ENCODE measurements at regions not wholly inside any gene's neighbourhood (a gene's known extent, or its start where the extent isn't known, plus 50 kb on each side); places are given as distances from the start of the nearest gene placed in this dataset.
A peak's percentile ranks its signal among the peaks of the same experiment; 100 is the strongest.

DNA sequence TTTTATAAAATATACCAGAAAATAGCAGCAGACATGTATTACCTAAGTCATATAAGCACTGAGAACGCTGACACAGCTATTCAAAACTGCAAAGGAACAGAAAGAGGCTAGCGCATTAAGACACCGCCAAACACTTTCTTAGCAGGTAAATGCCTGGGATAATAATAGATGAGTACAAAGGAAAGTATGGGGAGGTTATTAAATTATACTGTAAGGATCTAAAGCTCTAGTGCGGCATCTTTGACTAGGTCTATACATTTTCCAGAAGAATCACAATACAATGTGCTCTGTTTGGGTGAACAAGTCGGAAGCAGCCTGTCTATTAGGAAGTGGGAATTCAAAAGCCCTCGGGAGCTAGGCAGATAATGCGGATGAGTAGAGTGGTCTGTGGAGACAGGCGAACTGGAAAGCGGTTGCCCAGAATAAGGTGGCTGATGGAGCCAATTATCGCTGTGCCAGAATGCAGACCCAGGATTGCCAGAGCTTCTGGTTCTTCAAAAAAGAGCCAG lies 443.6 kb upstream of the TENM3 start:
- H2AK9ac ChIP-seq (replicated peaks; ENCODE audit: low read depth, low read length, poor library complexity), result no peak overlapping the region
- H4K91ac ChIP-seq (ENCODE audit: insufficient read depth, low read depth, low read length), result no peak overlapping the region
- H3K4me3 ChIP-seq (ENCODE audit: insufficient read depth, low read depth, low read length), result no peak overlapping the region
- H2BK20ac ChIP-seq (ENCODE audit: low read depth, low read length), result no peak overlapping the region
- ATAC-seq (ENCODE audit: low read depth) (no peak), DNase-seq (no peak)
- H2AK5ac ChIP-seq (ENCODE audit: low read depth, low read length), result no peak overlapping the region
- no peak overlapping the region for H2BK5ac ChIP-seq (ENCODE audit: low read depth, low read length, poor library complexity, severe bottlenecking)
- no peaks in the 10 kb centered on the region for H4K20me1 ChIP-seq (ENCODE audit: insufficient read depth, low read length)
- no peak overlapping the region for H3K18ac ChIP-seq (ENCODE audit: low read depth, low read length)
- no peak overlapping the region for H3K9ac ChIP-seq (ENCODE audit: low read depth, low read length)
- H3K56ac ChIP-seq (ENCODE audit: extremely low read depth, insufficient read depth, low read length), result no peak overlapping the region
- no peak overlapping the region for H3K27ac ChIP-seq (ENCODE audit: insufficient read depth, low read length)
- H3K4ac ChIP-seq (ENCODE audit: low read depth, low read length), result no peak overlapping the region
- peaks cover 3% of the 10 kb centered on the region for H3K9me3 ChIP-seq (ENCODE audit: control insufficient read depth, insufficient read depth, low read length)
- no peak overlapping the region for H2BK15ac ChIP-seq (ENCODE audit: low read depth, low read length)
- H3K36me3 ChIP-seq (ENCODE audit: control insufficient read depth, insufficient read depth, low read length), result no peaks in the 10 kb centered on the region
- no peak overlapping the region for H2AFZ ChIP-seq (replicated peaks; ENCODE audit: low read length, poor library complexity)
- intact Hi-C loops (cut with micrococcal nuclease), result no loop called here
- dilution Hi-C loops (cut with HindIII; ENCODE audit: low sequenced_read_pairs, unreplicated experiment), result no loop called here
- BruUV-seq (replicated peaks), result no TSS peak
- no peaks in the 10 kb centered on the region; the same call in 1 of the 2 replicates for H3K9me1 ChIP-seq (ENCODE audit: insufficient read depth, low read length)
- H4K5ac ChIP-seq (ENCODE audit: low read depth, low read length), result no peak overlapping the region
- no peak overlapping the region for H4K8ac ChIP-seq (ENCODE audit: low read depth in 2 of 2, low read length in 2 of 2)
- ChIA-PET CTCF (interaction anchor here (0.6 to 0.7 kb wide), 3 partner anchors 24 to 208 kb away, joined by 3 to 4 read pairs (median 3); no protein-coding TSS in a partner anchor), POLR2A (ENCODE audit: unreplicated experiment) (no interaction called here)
- no peak overlapping the region for H3K23ac ChIP-seq (ENCODE audit: low read depth, low read length)
- WGBS, 2 experiments (ENCODE audit: extremely low coverage in 2 of 2, insufficient read length in 1 of 2), result 92% methylated on average over 6 of the region's 10 CpGs; no CpG with 5 or more reads in 1 of the 2 experiments
- H3K4me1 ChIP-seq (ENCODE audit: control insufficient read depth, insufficient read depth, low read length), result no peaks in the 10 kb centered on the region
- no peaks in the 10 kb centered on the region for H3K27me3 ChIP-seq (ENCODE audit: control insufficient read depth, insufficient read depth, low read length)
- TF ChIP-seq RAD21 (IDR thresholded peaks at IDR 0.05; ENCODE audit: low read length), result no peak
- peak; percentile 48; the same call in 1 of the 2 replicates for TF ChIP-seq MAFK (IDR thresholded peaks at IDR 0.05; ENCODE audit: low read depth, low read length)
- no peak overlapping the region for H2BK120ac ChIP-seq (ENCODE audit: low read depth, low read length)
- H3K4me2 ChIP-seq (ENCODE audit: low read depth, low read length), result no peak overlapping the region
- no peaks in the 10 kb centered on the region for H3K79me1 ChIP-seq (ENCODE audit: low read depth in 1 of 2, low read length in 2 of 2)
- no peak overlapping the region for H3K14ac ChIP-seq (replicated peaks; ENCODE audit: low read depth, low read length)
- in situ Hi-C loops (cut with MboI; ENCODE audit: low sequenced_read_pairs), result no loop called here

Data from IMR-90 (cell line).